HepG2 (cell line): ENCODE measurements at regions not wholly inside any gene's neighbourhood (a gene's known extent, or its start where the extent isn't known, plus 50 kb on each side); places are given as distances from the start of the nearest gene placed in this dataset.

Experiments
- ATAC-seq: fragments of 200-7000 bp; cut with Tn5 transposase; 3 replicates; pipeline ENCODE4 v1.9.1; 2020; ENCODE audit warnings: mild to moderate bottlenecking, moderate library complexity
- BruUV-seq: library from RNA; stranded (reverse); fragments of 400-500 nt; replicated peaks from 2 replicates; lab custom pipeline; 2021; lab: Mats Ljungman, UMichigan
- CTCF ChIA-PET: fragments of 300-600 bp; formaldehyde crosslinking; extraction: SDS; loops from one replicate; lab custom pipeline; 2021; ENCODE audit warnings: low total read pairs, inconsistent platforms, low intra/inter-chr PET ratio; lab: Yijun Ruan, JAX
- POLR2A ChIA-PET: fragments of 350-600 bp; sonication (Branson Sonifier 250); formaldehyde crosslinking; loops from one replicate; lab custom pipeline; 2020; ENCODE audit warnings: antibody characterized with exemption, inconsistent platforms; lab: Yijun Ruan, JAX
- DNase-seq: peaks from one replicate; pipeline ENCODE4 v3.0.0-alpha.2; 2015; ENCODE audit warnings: low spot score
- FAIRE-seq: peaks from 3 replicates; lab custom pipeline; 2011; peaks lifted over from hg19 to GRCh38; lab: Jason Lieb, UNC
- H2AFZ ChIP-seq: one replicate; pipeline ENCODE4 v1.6.1; 2011; ENCODE audit warnings: low read length, inconsistent platforms
- H3K27ac ChIP-seq: fragments of 300-600 bp; 3 replicates; pipeline ENCODE4 v1.8.0; 2011; ENCODE audit warnings: mixed run types, mild to moderate bottlenecking, mixed read lengths, low read length, inconsistent platforms; ENCODE audit not compliant: insufficient read depth; ENCODE audit errors: extremely low read length
- H3K27me3 ChIP-seq, 2 experiments: fragments of 200-600 bp in 1 of 2; 2 replicates in 1 of 2; 3 replicates in 1 of 2; pipeline versions ENCODE4 v1.6.0 to v1.8.0; 2011; ENCODE audit warnings: low read length in 2 of 2, mild to moderate bottlenecking in 2 of 2, moderate library complexity in 2 of 2, inconsistent platforms in 1 of 2; ENCODE audit not compliant: insufficient read depth in 2 of 2, control insufficient read depth in 1 of 2
- H3K36me3 ChIP-seq, 2 experiments: fragments of 200-600 bp in 1 of 2; replicated peaks in 1 of 2; 2 replicates in 1 of 2; 3 replicates in 1 of 2; pipeline versions ENCODE4 v1.5.1 to v1.8.0; 2011; ENCODE audit warnings: low read length in 2 of 2, inconsistent platforms in 1 of 2; ENCODE audit not compliant: insufficient read depth in 2 of 2, control insufficient read depth in 1 of 2
- H3K4me1 ChIP-seq: 2 replicates; pipeline ENCODE4 v1.5.1; 2012; ENCODE audit warnings: low read length, inconsistent platforms; ENCODE audit not compliant: insufficient read depth
- H3K4me2 ChIP-seq: 2 replicates; pipeline ENCODE4 v1.6.0; 2011; ENCODE audit warnings: low read depth, low read length, inconsistent platforms
- H3K4me3 ChIP-seq, 3 experiments: fragments of 200-600 bp in 1 of 3; sonication (generic), shearing (Covaris generic) in 1 of 3; replicated peaks in 1 of 3; 2 replicates each; pipeline ENCODE4 v1.5.1; 2011 to 2016; ENCODE audit warnings: low read length in 3 of 3, inconsistent platforms in 2 of 3, low read depth in 2 of 3, mild to moderate bottlenecking in 2 of 3, control low read depth in 1 of 3, mixed read lengths in 1 of 3; ENCODE audit not compliant: insufficient read depth in 1 of 3
- H3K79me2 ChIP-seq: one replicate; pipeline ENCODE4 v1.6.1; 2011; ENCODE audit warnings: low read length, inconsistent platforms; ENCODE audit not compliant: insufficient read depth
- H3K9ac ChIP-seq: 2 replicates; pipeline ENCODE4 v1.6.0; 2011; ENCODE audit warnings: mild to moderate bottlenecking, low read depth, low read length, inconsistent platforms; ENCODE audit not compliant: insufficient read depth
- H3K9me3 ChIP-seq: 2 replicates; pipeline ENCODE4 v1.5.1; 2012; ENCODE audit warnings: mild to moderate bottlenecking, low read length
- H4K20me1 ChIP-seq: 2 replicates; pipeline ENCODE4 v1.6.0; 2011; ENCODE audit warnings: inconsistent platforms, mild to moderate bottlenecking, low read length, moderate library complexity; ENCODE audit not compliant: insufficient read depth
- BRD4 ChIP-seq: sonication (generic); formaldehyde crosslinking; IDR thresholded peaks from 2 replicates; pipeline ENCODE4 v1.4.0; 2020; ENCODE audit warnings: missing genetic modification reagents
- FOXP1 ChIP-seq, 2 experiments: fragments of 450-650 bp in 1 of 2; IDR thresholded peaks; 2 replicates each; pipeline ENCODE4 v1.6.1; 2017 to 2018; ENCODE audit warnings: antibody characterized with exemption in 1 of 2
- HNRNPL ChIP-seq: fragments of 200-400 bp; formaldehyde crosslinking; IDR thresholded peaks from 2 replicates; pipeline ENCODE4 v1.6.1; 2017; ENCODE audit warnings: mild to moderate bottlenecking, low read depth, low read length
- HOXD1 ChIP-seq: sonication (generic); formaldehyde crosslinking; IDR thresholded peaks from 2 replicates; pipeline ENCODE4 v1.5.0; 2020; ENCODE audit warnings: missing genetic modification reagents
- KAT8 ChIP-seq: IDR thresholded peaks from 2 replicates; pipeline ENCODE4 v1.6.1; 2016; ENCODE audit warnings: missing genetic modification reagents, missing compliant biosample characterization
- KLF16 ChIP-seq, 2 experiments: sonication (generic) in 1 of 2; formaldehyde crosslinking in 1 of 2; IDR thresholded peaks; 2 replicates each; pipeline versions ENCODE4 v1.6.1 to v1.8.0; 2016 to 2023; ENCODE audit warnings: missing genetic modification reagents in 2 of 2, missing compliant biosample characterization in 1 of 2
- MIER3 ChIP-seq: IDR thresholded peaks from 2 replicates; pipeline ENCODE4 v1.6.1; 2016; ENCODE audit warnings: missing compliant biosample characterization, borderline replicate concordance
- NCOA5 ChIP-seq: sonication (generic); formaldehyde crosslinking; IDR thresholded peaks from 2 replicates; pipeline ENCODE4 v1.4.0; 2020; ENCODE audit warnings: missing genetic modification reagents
- POLR2AphosphoS5 ChIP-seq: IDR thresholded peaks from 2 replicates; pipeline ENCODE4 v1.6.1; 2012; ENCODE audit warnings: low read depth, low read length
- RAD21 ChIP-seq: fragments of 450-650 bp; formaldehyde crosslinking; IDR thresholded peaks from 2 replicates; pipeline ENCODE4 v1.5.0; 2020; ENCODE audit warnings: mild to moderate bottlenecking
- TBX2 ChIP-seq: sonication (generic); formaldehyde crosslinking; IDR thresholded peaks from 2 replicates; pipeline ENCODE4 v1.5.0; 2020; ENCODE audit warnings: missing genetic modification reagents, mild to moderate bottlenecking, borderline replicate concordance
- ZFY ChIP-seq: sonication (generic); formaldehyde crosslinking; IDR thresholded peaks from 2 replicates; pipeline ENCODE4 v1.4.0; 2020; ENCODE audit warnings: missing genetic modification reagents
- ZNF234 ChIP-seq: sonication (generic); formaldehyde crosslinking; conservative IDR thresholded peaks from 2 replicates; pipeline ENCODE4 v1.5.1; 2020; ENCODE audit warnings: mild to moderate bottlenecking, missing genetic modification reagents
- ZNF577 ChIP-seq: sonication (generic); formaldehyde crosslinking; IDR thresholded peaks from 2 replicates; pipeline ENCODE4 v1.4.0; 2020; ENCODE audit warnings: mild to moderate bottlenecking, low read depth, missing genetic modification reagents, borderline replicate concordance
- ZNF772 ChIP-seq: sonication (generic); formaldehyde crosslinking; IDR thresholded peaks from 2 replicates; pipeline ENCODE4 v1.5.0; 2020; ENCODE audit warnings: mild to moderate bottlenecking, missing genetic modification reagents
- WGBS: methylation state at CpG from one replicate; pipeline ENCODE4 v1.1.6; 2017; ENCODE audit warnings: low lambda C conversion rate; 5-methylcytosine and 5-hydroxymethylcytosine counted together
- in situ Hi-C: cut with HindIII; loops from 2 replicates; pipeline ENCODE4 v1.10.0; 2017; ENCODE audit warnings: low pct_unique_long_range_greater_than_20kb; ENCODE audit not compliant: extremely low pct_ligation_motif_present
- intact Hi-C: fragments of 100-400 bp; cut with micrococcal nuclease; formaldehyde crosslinking; loops from one replicate; pipeline ENCODE4 v1.10.0; 2022; ENCODE audit not compliant: unreplicated experiment
- TF ChIP-seq, protein P1 (sequence below): sonication (generic); formaldehyde crosslinking; IDR thresholded peaks from 2 replicates; pipeline ENCODE4 v1.4.0; 2020; ENCODE audit warnings: mild to moderate bottlenecking, missing genetic modification reagents, borderline replicate concordance
- TF ChIP-seq, protein P2 (sequence below): sonication (generic); formaldehyde crosslinking; IDR thresholded peaks from 2 replicates; pipeline ENCODE4 v1.8.0; 2022; ENCODE audit warnings: mild to moderate bottlenecking, missing genetic modification reagents, borderline replicate concordance

DNA sequence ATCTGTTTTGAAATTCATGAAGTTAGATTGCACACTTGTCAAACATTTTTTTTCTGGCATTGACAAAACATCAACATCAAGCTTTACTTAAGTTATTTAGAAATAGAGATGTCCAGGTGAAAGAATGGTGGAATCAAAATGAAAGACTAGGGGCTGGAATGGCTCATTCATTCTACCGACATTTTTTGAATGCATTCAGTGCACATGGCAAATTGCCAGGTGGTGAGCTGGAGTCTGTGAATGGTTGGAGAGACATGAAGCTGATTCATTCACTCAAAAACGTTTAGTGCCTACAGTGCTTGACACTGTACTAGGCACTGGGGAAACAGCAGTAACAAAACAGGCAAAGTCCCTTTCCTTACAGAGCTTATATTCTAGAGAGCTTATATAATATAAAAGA, 292.4 kb downstream of the PPP1R2C start:
- H3K27me3 ChIP-seq = no peaks in the 10 kb centered on the region
- no TSS peak for BruUV-seq
- no peaks in the 10 kb centered on the region for H3K9me3 ChIP-seq
- H3K27ac ChIP-seq = no peak overlapping the region
- TF ChIP-seq, protein P1, sequence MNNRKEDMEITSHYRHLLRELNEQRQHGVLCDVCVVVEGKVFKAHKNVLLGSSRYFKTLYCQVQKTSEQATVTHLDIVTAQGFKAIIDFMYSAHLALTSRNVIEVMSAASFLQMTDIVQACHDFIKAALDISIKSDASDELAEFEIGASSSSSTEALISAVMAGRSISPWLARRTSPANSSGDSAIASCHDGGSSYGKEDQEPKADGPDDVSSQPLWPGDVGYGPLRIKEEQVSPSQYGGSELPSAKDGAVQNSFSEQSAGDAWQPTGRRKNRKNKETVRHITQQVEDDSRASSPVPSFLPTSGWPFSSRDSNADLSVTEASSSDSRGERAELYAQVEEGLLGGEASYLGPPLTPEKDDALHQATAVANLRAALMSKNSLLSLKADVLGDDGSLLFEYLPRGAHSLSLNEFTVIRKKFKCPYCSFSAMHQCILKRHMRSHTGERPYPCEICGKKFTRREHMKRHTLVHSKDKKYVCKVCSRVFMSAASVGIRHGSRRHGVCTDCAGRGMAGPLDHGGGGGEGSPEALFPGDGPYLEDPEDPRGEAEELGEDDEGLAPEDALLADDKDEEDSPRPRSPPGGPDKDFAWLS = no peak
- no peak for TF ChIP-seq ZNF577
- no peak for TF ChIP-seq KAT8 (CRISPR knock-in tag)
- no peak for TF ChIP-seq HOXD1
- no peak for TF ChIP-seq ZNF234
- TF ChIP-seq ZFY (CRISPR knock-in tag) = no peak
- TF ChIP-seq BRD4 (CRISPR knock-in tag) = no peak
- no peaks in the 10 kb centered on the region for H4K20me1 ChIP-seq
- H3K4me3 ChIP-seq = no peak overlapping the region
- no peak overlapping the region for H3K4me2 ChIP-seq
- CTCF ChIA-PET = no interaction called here
- H2AFZ ChIP-seq = no peak overlapping the region
- DNase-seq (no peak), ATAC-seq (no peak), FAIRE-seq (no peak)
- POLR2A ChIA-PET = no interaction called here
- 22% methylated on average over 2 of the region's 2 CpGs for WGBS
- no peaks in the 10 kb centered on the region for H3K4me1 ChIP-seq
- no peaks in the 10 kb centered on the region for H3K36me3 ChIP-seq
- intact Hi-C loops (no loop called here), in situ Hi-C loops (no loop called here)
- H3K79me2 ChIP-seq = no peaks in the 10 kb centered on the region
- H3K9ac ChIP-seq = no peak overlapping the region

DNA sequence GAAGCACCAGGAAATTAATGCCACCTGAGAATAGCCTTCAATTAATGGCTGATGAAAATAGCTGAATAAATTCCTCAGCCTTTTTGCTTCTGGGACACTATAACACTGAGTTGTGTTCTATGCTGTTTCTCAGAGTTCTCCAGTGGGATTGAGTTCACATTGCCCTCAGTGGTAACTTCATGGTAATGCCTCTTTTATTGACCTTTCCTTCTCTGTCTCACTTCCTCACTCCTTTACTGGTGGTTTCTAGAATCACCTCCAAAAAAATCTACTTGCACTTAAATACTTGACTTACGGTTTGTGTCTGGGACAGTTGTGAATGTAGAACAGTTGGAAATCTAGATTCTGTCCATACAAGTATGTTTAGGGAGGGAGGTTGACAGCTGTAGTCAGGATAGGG, 293.7 kb downstream of the PPP1R2C start:
- H3K9me3 ChIP-seq = no peaks in the 10 kb centered on the region
- no peak overlapping the region for H3K4me2 ChIP-seq
- H3K4me3 ChIP-seq = no peak overlapping the region
- ATAC-seq (no peak), DNase-seq (no peak), FAIRE-seq (no peak)
- no peak overlapping the region for H2AFZ ChIP-seq
- in situ Hi-C loops = no loop called here
- H3K79me2 ChIP-seq = no peaks in the 10 kb centered on the region
- no TSS peak for BruUV-seq
- intact Hi-C loops = no loop called here
- no peaks in the 10 kb centered on the region for H4K20me1 ChIP-seq
- H3K27ac ChIP-seq = no peak overlapping the region
- ChIA-PET CTCF (no interaction called here), POLR2A (no interaction called here)
- 100% methylated on average over 1 of the region's 1 CpG for WGBS
- H3K4me1 ChIP-seq = no peaks in the 10 kb centered on the region
- no peaks in the 10 kb centered on the region for H3K36me3 ChIP-seq
- H3K27me3 ChIP-seq = no peaks in the 10 kb centered on the region
- H3K9ac ChIP-seq = no peak overlapping the region
- TF ChIP-seq RAD21 (CRISPR knock-in tag) = no peak
- TF ChIP-seq HNRNPL = no peak
- TF ChIP-seq, protein P2, sequence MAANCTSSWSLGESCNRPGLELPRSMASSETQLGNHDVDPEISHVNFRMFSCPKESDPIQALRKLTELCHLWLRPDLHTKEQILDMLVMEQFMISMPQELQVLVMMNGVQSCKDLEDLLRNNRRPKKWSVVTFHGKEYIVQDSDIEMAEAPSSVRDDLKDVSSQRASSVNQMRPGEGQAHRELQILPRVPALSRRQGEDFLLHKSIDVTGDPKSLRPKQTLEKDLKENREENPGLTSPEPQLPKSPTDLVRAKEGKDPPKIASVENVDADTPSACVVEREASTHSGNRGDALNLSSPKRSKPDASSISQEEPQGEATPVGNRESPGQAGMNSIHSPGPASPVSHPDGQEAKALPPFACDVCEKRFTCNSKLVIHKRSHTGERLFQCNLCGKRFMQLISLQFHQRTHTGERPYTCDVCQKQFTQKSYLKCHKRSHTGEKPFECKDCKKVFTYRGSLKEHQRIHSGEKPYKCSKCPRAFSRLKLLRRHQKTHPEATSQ (CRISPR knock-in tag) = no peak
- TF ChIP-seq KLF16 (CRISPR knock-in tag; IDR thresholded peaks at IDR 0.05) = no peak
- TF ChIP-seq ZNF772 (CRISPR knock-in tag) = no peak
- no peak for TF ChIP-seq FOXP1 (IDR thresholded peaks at IDR 0.05)
- no peak for TF ChIP-seq FOXP1 (CRISPR knock-in tag; IDR thresholded peaks at IDR 0.05)
- TF ChIP-seq MIER3 (CRISPR knock-in tag) = no peak
- no peak for TF ChIP-seq POLR2AphosphoS5
- TF ChIP-seq TBX2 (CRISPR knock-in tag) = no peak
- no peak for TF ChIP-seq NCOA5 (CRISPR knock-in tag)
